HG02759 (cell line): ENCODE measurements at regions not wholly inside any gene's neighbourhood (a gene's known extent, or its start where the extent isn't known, plus 50 kb on each side); places are given as distances from the start of the nearest gene placed in this dataset.
"Not testable (repeated sequence)": the region's sequence is repeated elsewhere in the genome, so short reads cannot be mapped to it uniquely, and the experiment has no call there.

Experiments
- ATAC-seq: cut with Tn5 transposase; IDR thresholded peaks from one replicate; pipeline ENCODE4 v1.9.1; 2021; ENCODE audit warnings: mild to moderate bottlenecking, moderate library complexity; ENCODE audit not compliant: unreplicated experiment

DNA sequence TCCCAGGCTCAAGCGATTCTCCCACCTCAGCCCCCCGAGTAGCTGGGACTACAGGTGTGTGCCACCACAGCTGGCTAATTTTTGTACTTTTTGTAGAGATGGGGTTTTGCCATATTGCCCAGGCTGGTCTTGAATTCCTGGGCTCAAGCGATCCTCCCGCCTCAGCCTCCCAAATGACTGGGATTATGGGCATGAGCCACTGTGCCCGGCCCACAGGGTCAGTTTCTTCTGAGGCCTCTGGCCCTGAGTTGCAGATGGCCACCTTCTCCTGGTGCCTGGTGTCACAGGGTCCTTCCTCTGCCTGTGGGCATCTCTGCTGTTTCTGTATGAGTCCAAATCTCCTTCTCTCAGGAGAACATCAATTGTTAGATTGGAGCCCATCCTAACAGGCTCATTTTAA lies 121.4 kb upstream of the TNRC6C start:
- ATAC-seq, result not testable (repeated sequence)

DNA sequence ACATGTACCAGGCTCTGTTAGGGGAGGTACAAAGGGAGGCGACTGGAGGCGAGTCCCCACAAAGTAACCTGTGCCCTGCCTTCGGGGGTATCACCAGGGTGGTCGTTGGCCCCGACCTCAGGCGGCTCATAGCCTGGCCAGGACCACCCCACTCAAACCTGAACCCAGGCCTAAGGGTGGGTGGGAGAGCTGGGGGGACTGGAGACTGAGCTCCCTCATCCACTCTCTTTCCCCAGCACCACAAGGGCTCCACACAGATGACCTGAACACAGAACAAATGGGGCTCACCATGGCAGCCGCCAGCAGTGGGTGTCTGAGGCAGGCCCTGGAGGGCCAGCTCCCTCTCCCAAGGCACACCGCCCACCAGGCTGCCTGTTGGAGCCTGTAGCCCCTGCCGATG lies 120.6 kb upstream of the TNRC6C start:
- no peak for ATAC-seq

DNA sequence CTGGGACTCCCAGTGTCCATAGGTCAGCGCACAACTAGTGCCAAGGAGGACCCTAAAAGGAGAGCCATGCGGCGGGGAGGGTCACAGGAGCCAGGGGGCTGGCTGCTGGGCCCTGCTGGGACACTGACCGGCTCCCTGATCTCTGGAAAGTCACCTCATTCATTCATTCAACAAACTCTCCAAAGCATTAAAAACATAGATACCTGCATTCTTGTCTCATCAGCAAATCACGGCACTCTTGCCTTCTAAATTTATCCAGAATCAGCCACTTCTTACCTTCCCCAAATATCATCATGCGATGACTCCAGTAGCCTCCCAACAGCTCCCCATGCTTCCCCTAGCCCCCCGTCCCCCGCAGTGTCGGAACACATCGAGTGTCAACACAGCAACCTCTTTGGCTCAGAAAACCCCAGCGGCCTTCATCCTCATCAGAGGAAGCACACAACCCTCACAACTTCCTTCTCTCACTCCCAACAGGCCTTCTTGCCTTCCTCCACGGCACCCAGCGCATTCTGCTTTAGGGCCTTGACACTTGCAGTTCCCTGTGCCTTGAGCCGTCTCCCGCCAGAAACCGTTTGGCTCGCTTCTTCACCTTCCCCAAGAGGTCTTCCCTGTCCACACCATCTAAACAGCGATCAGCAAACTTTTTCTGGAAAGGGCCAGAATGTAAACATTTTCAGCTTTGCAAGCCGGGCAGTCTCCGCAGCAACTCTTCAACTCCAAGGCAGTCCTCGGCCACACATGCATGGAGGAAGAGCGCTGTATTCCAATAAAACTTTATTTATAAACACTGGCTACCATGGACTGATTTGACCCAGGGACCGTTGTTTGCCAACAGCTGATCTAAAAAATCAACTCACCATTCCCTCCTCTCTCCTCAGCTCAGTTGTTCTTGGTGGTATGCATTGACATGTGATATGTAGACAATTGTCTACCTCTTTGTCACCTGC lies 119.5 kb upstream of the TNRC6C start:
- no peak for ATAC-seq

GRCh38 chr17:77839698-77840512 lies 118.6 kb upstream of the TNRC6C start:
- no peak for ATAC-seq

- ATAC-seq, result no peak
Measured at GRCh38 chr17:77840513-77841165, 117.9 kb upstream of the TNRC6C start.

DNA sequence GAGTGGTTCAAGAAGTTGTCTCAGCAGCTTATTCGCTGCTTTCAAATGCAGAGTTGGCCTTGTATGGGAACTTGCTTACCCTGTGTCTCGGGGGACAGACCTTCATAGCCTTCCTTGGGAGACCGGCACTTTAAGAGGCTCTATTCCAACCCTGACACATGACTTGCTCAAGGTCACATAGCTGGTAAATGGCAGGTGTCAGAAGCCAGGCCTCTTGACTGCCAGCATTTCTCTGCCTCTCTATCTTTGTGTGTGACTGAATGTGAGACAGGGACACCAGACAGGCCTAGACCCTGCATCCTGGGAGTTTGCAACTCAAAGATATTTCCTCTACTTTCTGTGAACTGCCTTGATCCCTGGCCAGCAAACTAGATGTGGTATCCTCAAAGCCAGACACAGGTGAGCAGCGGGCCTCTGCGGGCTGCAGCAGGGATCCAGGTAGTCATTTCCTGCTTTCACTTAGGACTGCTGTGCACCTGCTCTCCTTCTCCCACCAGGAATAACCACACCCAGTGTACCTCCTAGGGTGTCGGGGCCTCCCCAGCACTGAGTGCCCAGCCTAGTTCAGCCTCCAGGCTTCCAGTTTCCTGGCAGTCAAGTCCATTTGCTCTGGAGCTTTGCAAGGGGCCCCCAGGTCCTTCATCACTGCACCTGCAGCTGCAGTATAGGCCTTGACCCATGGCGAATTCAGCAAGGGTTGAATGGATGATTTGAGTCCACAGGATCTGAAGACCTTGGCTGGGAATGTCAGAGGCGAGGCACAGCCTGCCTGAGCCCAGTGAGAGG lies 116.6 kb upstream of the TNRC6C start:
- no peak for ATAC-seq

GRCh38 chr17:77842528-77843147 lies 115.9 kb upstream of the TNRC6C start:
- no peak for ATAC-seq

GRCh38 chr17:77843255-77843895 lies 115.1 kb upstream of the TNRC6C start:
- peak; percentile 44 for ATAC-seq

DNA sequence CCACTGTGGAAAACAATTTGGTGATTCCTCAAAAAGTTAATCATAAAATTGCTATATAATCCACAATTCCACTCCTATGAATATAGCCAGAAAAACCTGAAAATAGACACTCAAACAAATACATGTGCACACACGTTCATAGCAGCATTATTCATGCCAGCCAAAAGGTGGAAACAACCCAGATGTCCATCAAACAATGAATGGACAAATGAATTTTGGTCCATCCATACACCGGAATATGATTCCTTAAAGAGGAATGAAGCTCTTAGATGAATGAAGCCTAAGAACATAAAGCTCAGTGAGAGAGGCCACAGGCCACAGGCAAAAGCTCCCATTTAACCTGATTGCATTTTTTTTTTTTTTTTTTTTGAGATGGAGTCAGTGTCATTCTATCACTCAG lies 114.6 kb upstream of the TNRC6C start:
- ATAC-seq, result no peak

- no peak for ATAC-seq
Measured at GRCh38 chr17:77844681-77845080, 113.8 kb upstream of the TNRC6C start.

DNA sequence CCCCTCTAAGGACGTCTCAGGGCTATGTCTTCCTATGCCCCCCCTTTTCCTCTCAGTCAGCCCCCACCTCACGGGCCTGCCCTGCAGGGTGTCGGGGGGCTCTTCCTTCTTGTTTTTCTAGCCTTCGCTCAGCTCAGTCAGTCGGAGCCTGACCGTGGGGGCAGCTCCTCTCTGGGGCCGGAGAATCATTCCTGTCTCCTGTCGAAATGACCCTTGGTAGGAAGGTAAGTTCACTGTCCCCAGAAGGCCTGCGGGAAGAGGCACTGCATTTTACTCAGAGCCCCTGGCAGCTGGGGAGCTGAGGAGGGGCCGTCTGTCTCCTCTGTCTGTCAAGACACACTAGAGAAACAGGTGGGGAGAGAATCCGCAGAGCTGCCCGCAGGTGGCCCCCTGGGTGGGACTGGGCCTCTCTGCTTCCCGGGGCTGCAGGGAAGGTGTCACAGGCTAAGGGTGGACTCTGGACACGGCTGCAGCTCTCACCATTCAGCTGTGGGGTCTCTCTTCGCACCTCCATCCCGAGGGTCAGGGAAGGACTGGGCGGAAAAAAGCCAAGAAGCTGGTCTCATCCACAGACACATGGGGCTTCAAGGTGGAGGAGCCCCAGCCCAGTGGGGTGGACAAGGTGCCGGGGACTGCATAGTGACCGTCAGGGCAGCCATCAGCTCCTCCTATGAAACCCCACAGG lies 112.8 kb upstream of the TNRC6C start:
- no peak for ATAC-seq

- no peak for ATAC-seq
Measured at GRCh38 chr17:77846531-77847085, 111.9 kb upstream of the TNRC6C start.

GRCh38 chr17:77847221-77848085 lies 111.0 kb upstream of the TNRC6C start:
- ATAC-seq, result no peak

GRCh38 chr17:77848257-77848656 lies 110.2 kb upstream of the TNRC6C start:
- no peak for ATAC-seq

GRCh38 chr17:77849239-77849638 lies 109.3 kb upstream of the TNRC6C start:
- no peak for ATAC-seq

- no peak for ATAC-seq
Measured at GRCh38 chr17:77851921-77852320, 106.6 kb upstream of the TNRC6C start.

DNA sequence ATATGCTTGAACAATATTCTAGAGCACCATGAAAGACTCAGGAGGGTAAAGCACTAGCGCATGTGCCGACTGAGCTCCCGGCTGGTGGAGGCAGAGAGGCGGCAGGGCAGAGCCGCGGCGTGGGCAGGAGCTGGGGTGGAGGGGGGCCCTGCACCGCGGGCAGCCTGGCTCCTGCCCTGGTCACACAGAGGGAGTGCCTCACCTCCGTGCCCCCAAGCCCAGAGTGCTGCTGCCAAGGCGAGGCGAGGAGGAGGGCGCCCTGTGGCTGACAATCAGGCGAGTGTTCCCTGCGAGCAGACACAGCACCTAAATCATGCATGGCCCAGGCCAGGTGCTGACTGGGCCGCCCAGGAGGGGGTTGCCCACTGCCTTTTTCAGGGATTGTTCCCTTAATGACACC lies 105.8 kb upstream of the TNRC6C start:
- ATAC-seq, result no peak
